Motor neuron (in vitro differentiated cells): ENCODE measurements at regions not wholly inside any gene's neighbourhood (a gene's known extent, or its start where the extent isn't known, plus 50 kb on each side); places are given as distances from the start of the nearest gene placed in this dataset.

Experiments
- ATAC-seq, 8 experiments: fragments of 200-7000 bp; cut with Tn5 transposase; replicated peaks in 6 of 8; 2 replicates each; pipeline ENCODE4 v1.8.0; 2021; ENCODE audit warnings: mild to moderate bottlenecking in 8 of 8, moderate library complexity in 8 of 8
- H3K27ac ChIP-seq, 2 donors: fragments of 250-450 bp; sonication (Bioruptor Pico); 2 replicates each; pipeline ENCODE4 v1.9.0; 2021; ENCODE audit warnings: antibody characterized with exemption in 2 of 2, mild to moderate bottlenecking in 2 of 2, moderate library complexity in 1 of 2
- H3K4me1 ChIP-seq, 2 donors: fragments of 250-450 bp; sonication (Bioruptor Pico); replicated peaks in 1 of 2; 2 replicates each; pipeline ENCODE4 v1.6.1; 2021; ENCODE audit warnings: antibody characterized with exemption in 2 of 2, mild to moderate bottlenecking in 2 of 2, moderate library complexity in 1 of 2
- H3K4me3 ChIP-seq, 5 donors: fragments of 250-450 bp; sonication (Bioruptor Pico); 2 replicates each; pipeline ENCODE4 v1.9.0; 2021; ENCODE audit warnings: antibody characterized with exemption in 5 of 5, mild to moderate bottlenecking in 5 of 5, moderate library complexity in 4 of 5
- WGBS, 10 experiments: fragments of 450-650 bp; shearing (Covaris generic); methylation state at CpG; one replicate each; pipeline ENCODE4 v1.0.0; 2022; 5-methylcytosine and 5-hydroxymethylcytosine counted together
- in situ Hi-C, 9 experiments: fragments of 400-800 bp; cut with MboI; loops; one replicate each; pipeline ENCODE4 v1.15.0; 2021; ENCODE audit warnings: low sequenced_read_pairs in 9 of 9, low pct_unique_long_range_greater_than_20kb in 2 of 9; ENCODE audit not compliant: unreplicated experiment in 9 of 9

- Histone ChIP-seq H3K27ac (no peak overlapping the region), H3K4me3 (no peak overlapping the region), H3K4me1 (no peaks in the 10 kb centered on the region)
- in situ Hi-C loops, result no loop called here
- no peak for ATAC-seq
Observed at GRCh38 chr14:40601063-40601462, 1005.6 kb upstream of the LRFN5 start.

GRCh38 chr14:40599725-40600124 lies 1007.0 kb upstream of the LRFN5 start:
- in situ Hi-C loops, result no loop called here
- peak in 5 of 8 experiments; percentile 43 to 84 (median 60) for ATAC-seq
- Histone ChIP-seq H3K27ac (no peak overlapping the region), H3K4me1 (no peaks in the 10 kb centered on the region), H3K4me3 (no peak overlapping the region)

- WGBS, 10 experiments, result 0 to 49% (median 15%) methylated on average over 2 to 3 of the region's 3 CpGs
- Histone ChIP-seq H3K27ac (no peak overlapping the region), H3K4me3 (no peak overlapping the region), H3K4me1 (peaks cover 0 to 9% of the 10 kb centered on the region in 2 donors)
- ATAC-seq, result peak in 5 of 8 experiments; percentile 54 to 70 (median 64)
- in situ Hi-C loops, result no loop called here
Observed at GRCh38 chr14:40581264-40581663, 1025.4 kb upstream of the LRFN5 start.

- 9 to 100% (median 72%) methylated on average over 1 to 4 of the region's 4 CpGs for WGBS, 10 experiments
Observed at GRCh38 chr14:40576880-40577478, 1029.7 kb upstream of the LRFN5 start.

GRCh38 chr14:40574780-40575179 lies 1031.9 kb upstream of the LRFN5 start:
- Histone ChIP-seq H3K27ac (no peak overlapping the region), H3K4me1 (no peaks in the 10 kb centered on the region), H3K4me3 (no peak overlapping the region)
- in situ Hi-C loops, result no loop called here
- WGBS, 10 experiments, result 0 to 87% (median 69%) methylated on average over 1 to 3 of the region's 3 CpGs; no CpG with 5 or more reads in 1 of the 10 experiments
- ATAC-seq, result no peak

More at GRCh38 chr14:40576880-40577478, 1029.7 kb upstream of the LRFN5 start:
- Histone ChIP-seq H3K4me3 (no peak overlapping the region), H3K27ac (no peak overlapping the region), H3K4me1 (peaks cover 0 to 9% of the 10 kb centered on the region in 2 donors)
- ATAC-seq, result peak in 2 of 8 experiments; percentile 36 to 88
- in situ Hi-C loops, result no loop called here

- WGBS, 10 experiments, result 0 to 100% (median 38%) methylated on average over 1 of the region's 1 CpG; no CpG with 5 or more reads in 4 of the 10 experiments
- H3K27ac ChIP-seq, result no peak overlapping the region
- H3K4me3 ChIP-seq, result no peak overlapping the region
- no peaks in the 10 kb centered on the region for H3K4me1 ChIP-seq
- in situ Hi-C loops, result no loop called here
- ATAC-seq, result peak in 1 of 8 experiments; percentile 92
Observed at GRCh38 chr14:40525314-40525713, 1081.4 kb upstream of the LRFN5 start.

- in situ Hi-C loops, result no loop called here
- H3K27ac ChIP-seq, result no peak overlapping the region
- ATAC-seq, result no peak
- no peaks in the 10 kb centered on the region for H3K4me1 ChIP-seq
- no peak overlapping the region for H3K4me3 ChIP-seq
Observed at GRCh38 chr14:40523123-40523522, 1083.6 kb upstream of the LRFN5 start.

- no peak overlapping the region for H3K27ac ChIP-seq
- WGBS, 10 experiments, result 0 to 100% (median 44%) methylated on average over 1 to 3 of the region's 3 CpGs; no CpG with 5 or more reads in 2 of the 10 experiments
- in situ Hi-C loops, result no loop called here
- ATAC-seq, result no peak
- no peak overlapping the region for H3K4me3 ChIP-seq
- H3K4me1 ChIP-seq, result no peaks in the 10 kb centered on the region
Observed at GRCh38 chr14:40494483-40494882, 1062.2 kb upstream of the FBXO33 start.

GRCh38 chr14:40487824-40488223 lies 1055.6 kb upstream of the FBXO33 start:
- Histone ChIP-seq H3K27ac (no peak overlapping the region), H3K4me1 (no peaks in the 10 kb centered on the region), H3K4me3 (no peak overlapping the region)
- in situ Hi-C loops, result no loop called here
- WGBS, 10 experiments, result 0 to 100% (median 88%) methylated on average over 1 of the region's 1 CpG; no CpG with 5 or more reads in 3 of the 10 experiments
- no peak for ATAC-seq

- H3K4me3 ChIP-seq, result no peak overlapping the region
- no peak overlapping the region for H3K27ac ChIP-seq
- no peaks in the 10 kb centered on the region for H3K4me1 ChIP-seq
- no peak for ATAC-seq
- in situ Hi-C loops, result no loop called here
Observed at GRCh38 chr14:40485688-40486087, 1053.5 kb upstream of the FBXO33 start.

- Histone ChIP-seq H3K4me1 (no peaks in the 10 kb centered on the region), H3K27ac (no peak overlapping the region), H3K4me3 (no peak overlapping the region)
- no peak for ATAC-seq
- in situ Hi-C loops, result no loop called here
- 0 to 100% (median 63%) methylated on average over 1 of the region's 1 CpG; no CpG with 5 or more reads in 6 of the 10 experiments for WGBS, 10 experiments
Observed at GRCh38 chr14:40476005-40476404, 1043.8 kb upstream of the FBXO33 start.

GRCh38 chr14:40467969-40468368 lies 1035.7 kb upstream of the FBXO33 start:
- ATAC-seq, result no peak
- no peak overlapping the region for H3K4me3 ChIP-seq
- 0 to 100% (median 63%) methylated on average over 1 of the region's 1 CpG; no CpG with 5 or more reads in 3 of the 10 experiments for WGBS, 10 experiments
- H3K4me1 ChIP-seq, result no peaks in the 10 kb centered on the region
- no peak overlapping the region for H3K27ac ChIP-seq
- in situ Hi-C loops, result no loop called here

- H3K4me1 ChIP-seq, result no peaks in the 10 kb centered on the region
- in situ Hi-C loops, result no loop called here
- WGBS, 10 experiments, result 50 to 100% methylated on average over 2 of the region's 2 CpGs; no CpG with 5 or more reads in 8 of the 10 experiments
- no peak for ATAC-seq
- no peak overlapping the region for H3K27ac ChIP-seq
- no peak overlapping the region for H3K4me3 ChIP-seq
Observed at GRCh38 chr14:40464531-40464930, 1032.3 kb upstream of the FBXO33 start.

- Histone ChIP-seq H3K4me1 (no peaks in the 10 kb centered on the region), H3K27ac (no peak overlapping the region), H3K4me3 (no peak overlapping the region)
- WGBS, 10 experiments, result 10 to 96% (median 81%) methylated on average over 1 to 6 of the region's 6 CpGs
- no peak for ATAC-seq
- in situ Hi-C loops, result no loop called here
Observed at GRCh38 chr14:40463886-40464285, 1031.7 kb upstream of the FBXO33 start.
